ENCODE measurements at regions not wholly inside any gene's neighbourhood (a gene's known extent, or its start where the extent isn't known, plus 50 kb on each side); places are given as distances from the start of the nearest gene placed in this dataset.

DNA sequence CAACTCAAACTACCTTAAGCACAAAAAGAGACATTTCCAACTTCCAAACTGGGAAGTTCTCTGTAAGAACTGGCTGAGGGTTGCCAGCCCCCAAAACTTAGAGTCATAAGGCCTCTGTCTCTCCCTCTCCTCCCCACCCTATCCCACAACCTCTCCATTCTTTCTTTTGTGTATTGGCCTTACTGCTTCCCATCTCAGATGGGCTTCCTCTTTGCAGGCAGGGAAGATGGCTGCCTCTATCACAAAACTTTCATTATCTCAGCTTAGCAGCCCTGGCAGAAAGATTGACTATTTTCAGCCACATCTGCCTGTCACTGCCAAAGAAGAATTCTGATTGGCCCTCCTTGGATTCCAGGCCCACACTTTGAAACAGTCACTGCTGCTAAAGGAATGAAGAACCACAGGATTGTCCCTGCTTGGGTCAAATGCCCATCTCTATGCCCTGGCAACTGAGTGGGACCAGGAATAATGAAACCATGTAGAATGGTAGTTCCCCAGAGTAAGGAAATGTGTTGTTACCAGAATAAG is 58.0 kb upstream of the PRKAR2B start:
- H3K36me3 ChIP-seq (replicated peaks; ENCODE audit: insufficient read depth, low read length): no peaks in the 10 kb centered on the region
- no peaks in the 10 kb centered on the region for H4K20me1 ChIP-seq (ENCODE audit: insufficient read depth, low read length)
- H3K9me2 ChIP-seq (replicated peaks; ENCODE audit: insufficient read depth, low read length): no peaks in the 10 kb centered on the region
- H3K79me2 ChIP-seq (ENCODE audit: low read length): no peaks in the 10 kb centered on the region
- no peak overlapping the region for H3K4me2 ChIP-seq (ENCODE audit: low read depth, low read length)
- no peak overlapping the region for H3K9ac ChIP-seq (ENCODE audit: low read length)
- TF ChIP-seq EZH2phosphoT487 (IDR thresholded peaks at IDR 0.05; ENCODE audit: low read length) (no peak), EZH2 (optimal IDR thresholded peaks at IDR 0.05; ENCODE audit: low read depth, low read length) (no peak)
- TF ChIP-seq, protein P1, sequence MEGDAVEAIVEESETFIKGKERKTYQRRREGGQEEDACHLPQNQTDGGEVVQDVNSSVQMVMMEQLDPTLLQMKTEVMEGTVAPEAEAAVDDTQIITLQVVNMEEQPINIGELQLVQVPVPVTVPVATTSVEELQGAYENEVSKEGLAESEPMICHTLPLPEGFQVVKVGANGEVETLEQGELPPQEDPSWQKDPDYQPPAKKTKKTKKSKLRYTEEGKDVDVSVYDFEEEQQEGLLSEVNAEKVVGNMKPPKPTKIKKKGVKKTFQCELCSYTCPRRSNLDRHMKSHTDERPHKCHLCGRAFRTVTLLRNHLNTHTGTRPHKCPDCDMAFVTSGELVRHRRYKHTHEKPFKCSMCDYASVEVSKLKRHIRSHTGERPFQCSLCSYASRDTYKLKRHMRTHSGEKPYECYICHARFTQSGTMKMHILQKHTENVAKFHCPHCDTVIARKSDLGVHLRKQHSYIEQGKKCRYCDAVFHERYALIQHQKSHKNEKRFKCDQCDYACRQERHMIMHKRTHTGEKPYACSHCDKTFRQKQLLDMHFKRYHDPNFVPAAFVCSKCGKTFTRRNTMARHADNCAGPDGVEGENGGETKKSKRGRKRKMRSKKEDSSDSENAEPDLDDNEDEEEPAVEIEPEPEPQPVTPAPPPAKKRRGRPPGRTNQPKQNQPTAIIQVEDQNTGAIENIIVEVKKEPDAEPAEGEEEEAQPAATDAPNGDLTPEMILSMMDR (IDR thresholded peaks at IDR 0.05; ENCODE audit: low read length): no peak
- no peaks in the 10 kb centered on the region for H3K9me3 ChIP-seq (replicated peaks; ENCODE audit: insufficient read depth, low read length)
- H3F3A ChIP-seq (ENCODE audit: insufficient read depth, low read length): no peaks in the 10 kb centered on the region
- no peak overlapping the region for H3K27ac ChIP-seq (ENCODE audit: low read length)
- no peaks in the 10 kb centered on the region for H3K4me1 ChIP-seq (ENCODE audit: low read length)
- H3K4me3 ChIP-seq (ENCODE audit: low read length): no peak overlapping the region
- no peaks in the 10 kb centered on the region for H3K27me3 ChIP-seq (replicated peaks; ENCODE audit: insufficient read depth, low read length)
- DNase-seq: no peak
- H2AFZ ChIP-seq (ENCODE audit: low read length): peak overlapping the region; percentile 20; the same call in 1 of the 2 replicates

DNA sequence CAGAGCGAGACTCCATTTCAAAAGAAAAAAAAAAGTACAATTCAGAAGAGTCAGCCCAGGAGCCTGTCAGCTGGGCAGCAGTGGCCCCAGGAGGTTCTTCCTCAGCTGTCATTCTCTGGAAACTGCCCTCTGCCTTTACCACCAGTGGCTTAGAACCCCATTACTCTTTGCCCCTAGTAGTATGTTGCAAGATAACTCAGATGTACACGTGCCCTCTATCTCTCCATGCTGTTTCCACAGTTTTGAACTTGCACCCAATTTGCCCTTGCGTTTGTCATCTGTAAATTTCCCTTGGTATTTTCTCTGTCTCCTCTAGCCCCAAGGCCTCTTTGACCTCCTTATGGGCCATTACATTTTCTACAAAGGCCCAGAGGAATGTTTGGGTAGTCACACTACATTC is 56.7 kb upstream of the PRKAR2B start:
- H3K27me3 ChIP-seq (replicated peaks; ENCODE audit: insufficient read depth, low read length): no peaks in the 10 kb centered on the region
- no peak overlapping the region for H3K27ac ChIP-seq (ENCODE audit: low read length)
- H3K4me1 ChIP-seq (ENCODE audit: low read length): no peaks in the 10 kb centered on the region
- no peaks in the 10 kb centered on the region for H3K36me3 ChIP-seq (replicated peaks; ENCODE audit: insufficient read depth, low read length)
- no peak overlapping the region for H3K4me2 ChIP-seq (ENCODE audit: low read depth, low read length)
- no peak overlapping the region for H3K4me3 ChIP-seq (ENCODE audit: low read length)
- H2AFZ ChIP-seq (ENCODE audit: low read length): no peak overlapping the region
- H3K9ac ChIP-seq (ENCODE audit: low read length): no peak overlapping the region
- TF ChIP-seq, protein P1 (IDR thresholded peaks at IDR 0.05; ENCODE audit: low read length): no peak
- TF ChIP-seq EZH2 (optimal IDR thresholded peaks at IDR 0.05; ENCODE audit: low read depth, low read length): no peak
- TF ChIP-seq EZH2phosphoT487 (IDR thresholded peaks at IDR 0.05; ENCODE audit: low read length): no peak
- H3K79me2 ChIP-seq (ENCODE audit: low read length): no peaks in the 10 kb centered on the region
- no peaks in the 10 kb centered on the region for H3K9me3 ChIP-seq (replicated peaks; ENCODE audit: insufficient read depth, low read length)
- no peaks in the 10 kb centered on the region for H3K9me2 ChIP-seq (replicated peaks; ENCODE audit: insufficient read depth, low read length)
- no peaks in the 10 kb centered on the region for H4K20me1 ChIP-seq (ENCODE audit: insufficient read depth, low read length)
- no peak for DNase-seq
- H3F3A ChIP-seq (ENCODE audit: insufficient read depth, low read length): no peaks in the 10 kb centered on the region

DNA sequence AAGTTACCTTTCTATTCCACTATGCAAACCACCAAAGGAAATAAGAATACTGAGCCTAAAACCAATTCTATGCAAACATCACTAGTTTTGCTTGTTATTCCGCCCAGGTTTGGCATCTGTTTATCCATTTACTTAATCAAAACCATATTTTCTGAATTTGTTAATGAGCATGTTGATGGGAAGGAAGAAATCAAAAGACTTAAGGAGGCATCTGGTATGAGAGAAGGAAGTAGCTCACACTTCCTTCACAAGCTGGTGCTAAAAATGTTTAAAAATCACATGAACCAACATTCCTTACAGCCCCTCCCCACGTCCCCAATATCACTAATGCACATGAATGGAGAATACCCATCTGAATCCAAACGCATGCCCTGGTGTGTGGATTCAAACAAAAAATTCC is 52.0 kb upstream of the PRKAR2B start:
- no peak overlapping the region for H2AFZ ChIP-seq (ENCODE audit: low read length)
- no peaks in the 10 kb centered on the region for H3K9me3 ChIP-seq (replicated peaks; ENCODE audit: insufficient read depth, low read length)
- H3F3A ChIP-seq (ENCODE audit: insufficient read depth, low read length): no peaks in the 10 kb centered on the region
- H3K4me2 ChIP-seq (ENCODE audit: low read depth, low read length): no peak overlapping the region
- TF ChIP-seq EZH2phosphoT487 (IDR thresholded peaks at IDR 0.05; ENCODE audit: low read length) (no peak), EZH2 (optimal IDR thresholded peaks at IDR 0.05; ENCODE audit: low read depth, low read length) (no peak)
- TF ChIP-seq, protein P1 (IDR thresholded peaks at IDR 0.05; ENCODE audit: low read length): no peak
- no peaks in the 10 kb centered on the region for H3K4me1 ChIP-seq (ENCODE audit: low read length)
- no peak overlapping the region for H3K9ac ChIP-seq (ENCODE audit: low read length)
- no peaks in the 10 kb centered on the region for H4K20me1 ChIP-seq (ENCODE audit: insufficient read depth, low read length)
- no peak for DNase-seq
- H3K79me2 ChIP-seq (ENCODE audit: low read length): no peaks in the 10 kb centered on the region
- no peak overlapping the region for H3K27ac ChIP-seq (ENCODE audit: low read length)
- no peak overlapping the region for H3K4me3 ChIP-seq (ENCODE audit: low read length)
- no peaks in the 10 kb centered on the region for H3K36me3 ChIP-seq (replicated peaks; ENCODE audit: insufficient read depth, low read length)
- H3K27me3 ChIP-seq (replicated peaks; ENCODE audit: insufficient read depth, low read length): no peaks in the 10 kb centered on the region
- no peaks in the 10 kb centered on the region for H3K9me2 ChIP-seq (replicated peaks; ENCODE audit: insufficient read depth, low read length)

Data from MM.1S (cell line).